SK-MEL-5 (cell line): ENCODE measurements at regions not wholly inside any gene's neighbourhood (a gene's known extent, or its start where the extent isn't known, plus 50 kb on each side); places are given as distances from the start of the nearest gene placed in this dataset.

Experiments
- DNase-seq: peaks from one replicate; pipeline ENCODE4 v3.0.0-alpha.2; 2016; ENCODE audit warnings: low read depth, low spot score
- in situ Hi-C: cut with HindIII; loops from 2 replicates; pipeline ENCODE4 v1.10.0; 2016; ENCODE audit warnings: low sequenced_read_pairs, high pct_unique_total_duplicates, low pct_unique_long_range_greater_than_20kb

- in situ Hi-C loops: no loop called here
- DNase-seq: no peak
These were observed 617.2 kb upstream of the CDH7 start for GRCh38 chr18:65133610-65134009.

- DNase-seq: no peak
- in situ Hi-C loops: no loop called here
These were observed 626.2 kb upstream of the CDH7 start for GRCh38 chr18:65124633-65125032.

GRCh38 chr18:65103864-65104263 lies 646.9 kb upstream of the CDH7 start:
- in situ Hi-C loops: no loop called here
- no peak for DNase-seq

- in situ Hi-C loops: no loop called here
- DNase-seq: peak; percentile 4
These were observed 657.5 kb upstream of the CDH7 start for GRCh38 chr18:65093346-65093745.

GRCh38 chr18:65091744-65092329 lies 659.0 kb upstream of the CDH7 start:
- peak; percentile 68 for DNase-seq
- in situ Hi-C loops: no loop called here

GRCh38 chr18:65082907-65083306 lies 667.9 kb upstream of the CDH7 start:
- in situ Hi-C loops: no loop called here
- no peak for DNase-seq

- no peak for DNase-seq
- in situ Hi-C loops: no loop called here
These were observed 669.0 kb upstream of the CDH7 start for GRCh38 chr18:65081786-65082185.

GRCh38 chr18:65073060-65073550 lies 677.7 kb upstream of the CDH7 start:
- in situ Hi-C loops: no loop called here
- DNase-seq: no peak

- peak; percentile 4 for DNase-seq
- in situ Hi-C loops: no loop called here
These were observed 693.3 kb upstream of the CDH7 start for GRCh38 chr18:65057439-65058083.

- DNase-seq: no peak
- in situ Hi-C loops: no loop called here
These were observed 694.2 kb upstream of the CDH7 start for GRCh38 chr18:65056575-65056974.

- in situ Hi-C loops: no loop called here
- no peak for DNase-seq
These were observed 701.2 kb upstream of the CDH7 start for GRCh38 chr18:65049586-65049985.

GRCh38 chr18:65039578-65039977 lies 711.2 kb upstream of the CDH7 start:
- in situ Hi-C loops: no loop called here
- DNase-seq: no peak

- DNase-seq: no peak
- in situ Hi-C loops: no loop called here
These were observed 715.1 kb upstream of the CDH7 start for GRCh38 chr18:65035701-65036100.

GRCh38 chr18:65025756-65026155 lies 725.1 kb upstream of the CDH7 start:
- in situ Hi-C loops: no loop called here
- no peak for DNase-seq

GRCh38 chr18:65021021-65021420 lies 729.8 kb upstream of the CDH7 start:
- in situ Hi-C loops: no loop called here
- no peak for DNase-seq

- DNase-seq: no peak
- in situ Hi-C loops: no loop called here
These were observed 732.6 kb upstream of the CDH7 start for GRCh38 chr18:65018184-65018583.

GRCh38 chr18:65017372-65017760 lies 733.4 kb upstream of the CDH7 start:
- in situ Hi-C loops: no loop called here
- no peak for DNase-seq

- in situ Hi-C loops: no loop called here
- no peak for DNase-seq
These were observed 734.0 kb upstream of the CDH7 start for GRCh38 chr18:65016631-65017371.

- no peak for DNase-seq
These were observed 756.4 kb upstream of the CDH7 start for GRCh38 chr18:64994370-64994769.

More at GRCh38 chr18:64994370-64994769, 756.4 kb upstream of the CDH7 start:
- in situ Hi-C loops: no loop called here
